ENCODE measurements at regions not wholly inside any gene's neighbourhood (a gene's known extent, or its start where the extent isn't known, plus 50 kb on each side); places are given as distances from the start of the nearest gene placed in this dataset.
"Not testable (repeated sequence)": the region's sequence is repeated elsewhere in the genome, so short reads cannot be mapped to it uniquely, and the experiment has no call there.

GRCh38 chr14:51596488-51597117, 55.1 kb upstream of the FRMD6 start:
- no peak for DNase-seq

- no peak for DNase-seq
Measured at GRCh38 chr14:51597261-51598001, 54.3 kb upstream of the FRMD6 start.

GRCh38 chr14:51598924-51599600, 52.6 kb upstream of the FRMD6 start:
- DNase-seq = not testable (repeated sequence)

- DNase-seq = no peak
Measured at GRCh38 chr14:51600658-51601057, 51.1 kb upstream of the FRMD6 start.

Data from NCI-H774 (cell line).